ENCODE measurements at regions not wholly inside any gene's neighbourhood (a gene's known extent, or its start where the extent isn't known, plus 50 kb on each side); places are given as distances from the start of the nearest gene placed in this dataset.

- TF ChIP-seq CTCF (IDR thresholded peaks at IDR 0.05 in 4 of 5, conservative IDR thresholded peaks at IDR 0.05 in 1 of 5), result no peak
- TF ChIP-seq POLR2A (IDR thresholded peaks at IDR 0.05), result no peak
Observed at GRCh38 chr10:62584731-62585130, 210.6 kb downstream of the ZNF365 start.

All from gastrocnemius medialis (tissue), 4 donors.